Activated T-cell treated with anti-CD3 and anti-CD28 coated beads for 1 hour (primary cell): ENCODE measurements at regions not wholly inside any gene's neighbourhood (a gene's known extent, or its start where the extent isn't known, plus 50 kb on each side); places are given as distances from the start of the nearest gene placed in this dataset.

Experiments used
- DNase-seq: peaks from one replicate; pipeline ENCODE4 v3.0.0-alpha.2; 2020; ENCODE audit warnings: low read depth

GRCh38 chr2:190809139-190809764 is 71.4 kb upstream of the GLS start:
- DNase-seq, result no peak

- DNase-seq, result no peak
Measured at GRCh38 chr2:190809876-190810525, 70.6 kb upstream of the GLS start.

GRCh38 chr2:190810981-190811587 is 69.5 kb upstream of the GLS start:
- no peak for DNase-seq

DNA sequence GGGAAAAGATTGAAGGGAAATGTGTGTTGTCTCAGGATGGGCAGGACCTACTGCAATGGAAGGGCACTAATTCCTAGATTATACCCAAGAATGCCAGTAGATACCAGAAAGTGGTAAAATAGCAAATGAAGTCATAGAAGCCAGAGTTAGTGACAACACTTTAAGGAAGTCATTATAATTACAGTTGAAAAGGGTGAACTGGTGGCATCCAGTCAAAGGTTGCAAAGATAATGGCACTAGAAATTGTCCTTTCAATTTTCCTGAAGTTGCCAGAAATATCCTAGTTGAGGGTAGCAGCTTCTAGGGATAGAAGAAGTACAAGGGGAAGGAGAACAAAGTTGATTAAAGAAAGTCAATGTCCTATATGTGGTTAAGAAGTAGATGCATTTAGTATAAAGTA is 68.8 kb upstream of the GLS start:
- DNase-seq, result no peak

DNA sequence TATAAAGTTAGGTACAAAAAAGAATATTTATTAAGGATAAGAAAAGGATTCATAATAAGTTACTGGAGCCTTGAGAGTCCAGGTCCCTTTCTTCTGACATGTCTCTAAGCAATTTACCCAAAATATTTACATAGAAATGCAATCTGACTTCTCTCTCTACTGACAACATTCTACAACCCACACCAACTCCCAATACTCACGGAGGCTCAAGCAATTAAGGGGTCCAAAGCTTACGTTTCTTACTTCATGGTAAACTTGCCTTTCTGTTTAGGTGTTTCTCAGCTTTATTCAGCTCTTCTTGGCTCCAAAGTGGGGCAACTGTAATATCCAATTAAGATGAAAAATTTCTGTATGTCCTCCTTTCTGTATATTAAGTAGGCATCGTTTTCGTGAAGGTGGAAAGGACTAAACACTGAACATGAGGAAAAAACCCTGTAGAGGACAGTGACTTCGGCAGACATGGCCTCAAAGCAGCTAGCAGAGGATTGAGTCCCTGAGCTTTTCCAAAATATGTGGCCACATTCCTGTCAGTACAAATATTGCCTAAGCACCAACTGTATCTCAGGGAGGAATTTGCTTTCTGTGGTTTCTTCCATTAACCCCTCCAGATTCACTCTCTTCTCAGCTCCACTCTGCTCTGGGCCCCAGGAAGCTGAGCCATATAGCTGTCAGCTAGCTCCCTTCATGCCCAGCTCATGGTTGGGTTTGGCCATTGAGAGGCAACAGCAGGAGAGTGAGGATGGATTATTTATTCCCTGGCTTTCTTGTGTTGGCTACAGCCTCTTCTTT is 67.9 kb upstream of the GLS start:
- DNase-seq, result no peak

GRCh38 chr2:190815226-190815625 is 65.4 kb upstream of the GLS start:
- DNase-seq, result no peak

DNA sequence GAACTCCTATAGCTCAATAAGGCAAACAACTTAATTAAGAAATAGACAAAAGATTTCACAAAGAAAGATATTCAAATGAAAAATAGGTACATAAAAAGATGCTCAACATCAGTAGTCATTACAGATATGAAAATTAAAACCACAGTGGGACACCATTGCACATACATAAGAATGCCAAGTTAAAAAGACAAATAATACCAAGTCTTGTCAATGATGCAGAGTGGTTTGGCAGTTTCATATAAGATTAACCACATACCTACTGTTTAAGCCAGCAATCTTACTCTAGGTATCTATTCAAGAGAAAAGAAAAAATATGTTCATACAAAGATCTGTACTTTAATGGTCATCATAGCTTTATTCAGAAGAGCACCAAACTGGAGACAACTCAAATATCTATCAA is 63.5 kb upstream of the GLS start:
- DNase-seq, result no peak

DNA sequence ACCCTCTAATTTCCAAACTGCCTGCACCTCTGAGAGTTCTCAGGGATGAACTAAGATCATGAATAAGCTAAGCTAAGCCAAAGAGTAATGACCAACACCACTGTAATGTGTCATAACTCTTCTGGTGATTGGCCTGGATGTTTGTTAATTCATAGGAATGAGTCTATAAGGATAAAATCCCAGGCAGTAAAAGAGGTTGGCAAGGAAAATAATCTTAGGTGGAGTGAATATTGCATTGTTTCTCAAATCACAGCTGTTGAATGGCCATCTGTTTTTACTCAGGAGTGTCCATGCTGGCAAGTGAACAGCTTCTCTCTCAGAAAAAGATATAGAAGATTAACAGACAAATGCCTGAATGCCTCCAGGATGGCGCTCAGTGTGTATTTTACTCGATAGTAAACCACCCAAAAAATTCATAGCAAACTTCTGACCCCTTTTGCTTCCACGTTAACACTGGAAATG is 60.8 kb upstream of the GLS start:
- DNase-seq, result no peak

- DNase-seq, result no peak
Measured at GRCh38 chr2:190820416-190820815, 60.2 kb upstream of the GLS start.

DNA sequence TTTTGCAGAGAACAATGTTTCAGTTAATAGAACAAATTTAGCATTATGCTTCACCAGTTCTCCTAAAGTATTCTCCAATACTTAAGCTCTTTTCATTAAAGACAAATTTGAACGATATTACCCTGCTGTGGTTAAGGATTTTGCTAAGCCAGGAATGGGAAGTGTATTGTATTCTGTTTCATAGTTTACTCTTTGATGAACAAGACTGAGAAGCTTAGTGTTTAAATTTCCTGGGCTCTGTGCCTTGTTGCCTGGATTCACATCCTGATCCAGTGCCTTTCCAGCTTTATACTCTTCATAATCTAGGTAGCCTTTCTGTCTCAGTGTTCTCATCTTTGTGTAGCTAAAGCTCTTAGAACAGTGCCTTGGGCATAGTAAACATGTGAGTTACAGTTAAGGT is 58.6 kb upstream of the GLS start:
- DNase-seq, result no peak

GRCh38 chr2:190827720-190828119 is 52.9 kb upstream of the GLS start:
- DNase-seq, result no peak

- DNase-seq, result no peak
Measured at GRCh38 chr2:190829642-190830041, 51.0 kb upstream of the GLS start.
